ENCODE measurements at regions not wholly inside any gene's neighbourhood (a gene's known extent, or its start where the extent isn't known, plus 50 kb on each side); places are given as distances from the start of the nearest gene placed in this dataset.
"Not testable (repeated sequence)": the region's sequence is repeated elsewhere in the genome, so short reads cannot be mapped to it uniquely, and the experiment has no call there.

DNA sequence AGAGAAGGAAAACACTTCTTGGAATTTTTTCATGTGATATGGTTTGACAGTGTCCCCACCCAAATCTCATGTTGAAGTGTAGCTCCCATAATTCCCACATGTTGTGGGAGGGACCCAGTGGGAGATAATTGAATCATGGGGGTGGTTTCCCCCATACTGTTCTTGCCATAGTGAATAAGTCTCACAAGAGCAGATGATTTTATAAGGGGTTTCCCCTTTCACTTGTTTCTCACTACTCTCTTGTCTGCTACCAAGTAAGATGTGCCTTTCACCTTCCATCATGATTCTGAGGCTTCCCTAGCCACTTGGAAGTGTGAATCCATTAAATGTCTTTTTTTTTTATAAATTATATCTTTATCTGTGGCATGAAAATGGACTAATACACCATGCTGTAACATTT, 250.7 kb downstream of the LPIN1 start:
- DNase-seq, result no peak

DNA sequence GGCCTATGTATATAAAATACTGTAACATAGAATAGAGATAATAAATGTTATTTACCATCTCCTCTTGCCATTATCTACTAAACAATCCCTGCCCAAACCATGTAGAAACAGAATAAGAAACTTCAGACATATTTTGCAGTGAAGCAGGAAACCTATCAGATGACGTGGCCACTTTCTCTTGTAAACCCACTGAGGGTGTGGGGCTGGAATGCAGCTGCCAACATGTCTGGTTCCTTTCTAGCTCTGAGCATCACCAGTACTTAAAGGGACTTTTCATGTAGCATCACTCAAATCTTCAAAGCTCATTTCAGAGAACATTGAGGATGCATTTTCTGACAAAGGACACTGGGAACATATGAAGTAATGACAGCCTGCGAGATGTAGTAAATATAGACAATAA, 251.8 kb downstream of the LPIN1 start:
- DNase-seq, result no peak

DNA sequence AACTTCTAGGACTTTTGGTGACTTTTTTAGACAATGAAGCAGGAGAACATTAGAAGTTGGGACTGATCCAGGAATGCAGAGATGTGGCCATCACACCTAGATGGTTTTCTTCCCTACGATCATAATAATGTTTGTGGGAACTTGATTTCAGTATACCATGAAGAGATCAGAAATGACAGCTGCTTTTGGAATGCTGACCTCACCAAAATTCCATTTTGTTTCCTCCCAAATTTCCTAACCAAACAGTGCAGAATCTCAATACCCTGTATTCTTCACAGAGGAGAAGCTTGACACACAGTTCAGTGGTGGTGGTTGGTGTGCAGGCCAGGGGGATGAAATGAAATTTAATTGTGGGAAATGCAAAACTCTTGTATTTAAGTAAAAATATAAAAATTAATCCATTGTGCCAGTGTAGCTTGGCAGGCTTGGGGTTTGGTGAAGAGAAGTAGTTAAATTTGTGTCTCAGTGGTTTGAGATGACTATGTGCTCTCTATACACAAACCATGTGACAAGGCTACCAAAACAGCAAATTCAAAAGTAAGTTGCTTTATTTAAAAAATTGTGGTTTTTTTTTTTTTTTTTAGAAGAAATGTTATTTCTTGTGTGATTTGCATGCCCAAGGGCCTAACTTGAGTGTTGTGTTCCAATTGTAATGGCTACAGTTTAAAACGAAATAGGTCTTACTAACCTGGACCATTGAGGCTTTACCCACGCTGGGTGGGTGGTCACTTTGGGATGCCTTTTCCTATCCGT, 252.4 kb downstream of the LPIN1 start:
- no peak for DNase-seq

DNA sequence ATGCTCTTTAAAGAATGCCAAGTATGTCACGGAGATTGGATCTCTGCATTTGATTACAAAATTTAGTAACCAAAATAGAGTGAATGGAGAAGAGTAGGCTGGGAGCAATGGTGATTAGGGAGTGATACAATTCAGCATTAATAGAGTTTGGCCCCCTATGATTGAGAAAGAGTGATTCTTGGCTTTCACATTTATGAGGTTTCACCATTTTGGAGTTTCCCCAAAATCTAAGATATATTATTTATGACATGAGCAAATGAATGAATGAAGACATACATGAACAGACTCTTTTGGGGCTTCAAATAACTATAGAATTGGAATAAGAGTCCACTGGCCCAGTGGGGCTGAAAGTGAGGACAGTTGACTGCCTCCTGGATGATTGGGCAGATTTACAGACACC, 255.2 kb downstream of the LPIN1 start:
- no peak for DNase-seq

DNA sequence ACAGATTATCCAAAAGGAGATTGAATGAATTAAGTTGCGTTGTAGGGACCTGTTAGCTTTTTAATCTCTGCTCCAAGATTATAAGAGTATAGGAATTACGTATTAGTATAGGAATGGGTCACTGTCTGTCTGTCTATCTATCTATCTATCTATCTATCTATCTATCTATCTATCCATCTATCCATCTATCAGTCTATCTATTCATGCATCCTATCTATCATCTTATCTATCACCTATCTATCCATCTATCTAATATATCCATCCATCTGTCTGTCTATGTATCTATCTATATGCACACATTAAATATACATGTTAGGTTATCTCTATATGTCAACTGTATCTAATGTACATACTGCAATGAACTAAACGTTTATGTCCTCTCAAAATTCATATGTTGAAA, 255.8 kb downstream of the LPIN1 start:
- DNase-seq, result no peak

DNA sequence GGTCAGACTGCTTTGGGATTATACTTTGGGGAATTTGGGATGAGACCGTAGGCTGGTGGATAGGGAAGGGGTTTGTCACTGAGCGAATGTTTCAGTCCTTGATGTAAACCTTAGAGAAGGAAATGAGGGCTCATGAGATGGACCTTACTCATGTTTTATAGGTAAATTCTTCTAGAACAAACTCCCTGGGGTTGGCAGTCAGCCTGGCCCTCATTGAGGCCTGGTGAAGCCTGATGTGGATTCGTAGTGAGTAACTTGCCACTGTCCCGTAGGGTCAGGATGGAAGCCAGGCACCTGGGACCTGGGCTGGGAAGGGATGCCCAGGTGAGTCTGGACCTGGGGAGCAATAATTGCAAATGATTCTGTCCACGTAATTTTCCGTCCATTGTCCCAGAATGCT, 258.3 kb downstream of the LPIN1 start:
- DNase-seq, result no peak

DNA sequence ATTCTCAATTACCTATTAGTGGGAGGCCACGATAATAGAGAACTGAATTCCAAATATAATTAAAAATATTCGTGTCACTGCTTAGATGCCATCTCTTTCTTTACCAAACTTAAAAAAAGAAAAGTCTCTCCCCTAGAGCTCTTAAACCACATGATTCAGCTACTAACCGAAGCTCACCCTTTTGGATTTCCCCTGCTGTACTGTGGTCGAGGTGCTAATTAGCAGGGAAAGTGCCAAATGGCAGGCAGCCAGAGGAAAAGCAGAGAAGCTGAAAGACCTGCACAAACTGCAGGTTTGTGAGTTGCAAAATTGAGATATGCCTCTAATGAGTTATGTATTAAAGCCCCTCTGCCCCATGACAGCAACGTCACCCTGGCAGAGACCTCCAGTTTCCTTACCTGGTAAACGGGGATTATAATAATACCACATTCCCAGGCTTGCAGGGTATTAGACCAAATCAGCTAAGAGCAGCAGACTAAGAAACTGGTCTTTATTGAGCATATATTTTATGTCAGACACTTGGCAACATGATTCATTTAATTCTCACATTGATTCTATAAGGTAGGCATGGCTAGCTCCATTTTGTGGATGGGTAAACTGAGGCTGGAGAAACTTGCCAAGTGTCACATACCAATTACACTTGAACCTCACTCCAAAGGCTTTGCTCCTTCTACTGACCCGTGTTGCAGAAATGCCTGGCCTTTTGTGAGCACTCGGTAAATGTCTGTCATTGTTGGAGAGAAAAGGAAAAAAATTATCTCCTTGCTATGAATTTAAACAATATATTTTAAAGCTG, 259.7 kb downstream of the LPIN1 start:
- DNase-seq, result peak; percentile 51

DNA sequence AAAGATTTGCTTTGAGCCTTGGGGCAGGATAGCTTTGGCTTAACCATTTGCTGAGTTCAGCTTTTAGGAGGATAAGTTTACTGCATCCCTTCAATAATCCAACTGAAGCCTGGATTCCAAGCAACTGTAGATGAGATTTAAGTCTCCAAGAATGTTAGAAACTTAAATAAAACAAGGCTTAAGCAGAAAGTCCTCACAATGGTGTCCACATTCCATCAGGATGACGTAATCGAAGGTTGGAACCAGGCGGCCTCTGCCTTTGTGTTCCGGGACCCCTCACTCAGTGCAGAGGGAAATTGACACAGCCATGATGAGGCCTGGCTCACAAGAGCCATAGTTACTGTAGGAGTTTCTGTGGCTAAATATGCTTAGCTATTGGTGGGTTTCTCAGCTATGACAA, 260.4 kb downstream of the LPIN1 start:
- no peak for DNase-seq

DNA sequence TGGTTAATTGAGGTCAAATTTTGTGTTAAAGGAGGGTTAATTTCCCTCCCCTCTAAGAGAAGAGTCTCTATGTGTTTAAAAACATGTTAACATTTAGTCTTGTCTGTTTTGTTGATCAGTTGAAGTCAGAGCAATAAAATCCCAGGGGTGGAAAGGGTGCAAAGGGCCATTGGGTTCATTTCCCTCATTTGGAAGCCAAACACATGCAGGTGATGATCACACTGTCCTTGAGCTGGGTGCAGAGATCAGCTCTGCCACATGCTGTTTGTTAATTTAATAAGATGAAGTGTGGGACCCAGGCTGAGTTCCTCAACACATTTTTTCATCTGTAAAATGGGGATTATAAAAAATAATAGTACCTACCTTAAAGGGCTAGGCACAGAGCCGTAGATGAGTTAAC, 260.9 kb downstream of the LPIN1 start:
- no peak for DNase-seq

DNA sequence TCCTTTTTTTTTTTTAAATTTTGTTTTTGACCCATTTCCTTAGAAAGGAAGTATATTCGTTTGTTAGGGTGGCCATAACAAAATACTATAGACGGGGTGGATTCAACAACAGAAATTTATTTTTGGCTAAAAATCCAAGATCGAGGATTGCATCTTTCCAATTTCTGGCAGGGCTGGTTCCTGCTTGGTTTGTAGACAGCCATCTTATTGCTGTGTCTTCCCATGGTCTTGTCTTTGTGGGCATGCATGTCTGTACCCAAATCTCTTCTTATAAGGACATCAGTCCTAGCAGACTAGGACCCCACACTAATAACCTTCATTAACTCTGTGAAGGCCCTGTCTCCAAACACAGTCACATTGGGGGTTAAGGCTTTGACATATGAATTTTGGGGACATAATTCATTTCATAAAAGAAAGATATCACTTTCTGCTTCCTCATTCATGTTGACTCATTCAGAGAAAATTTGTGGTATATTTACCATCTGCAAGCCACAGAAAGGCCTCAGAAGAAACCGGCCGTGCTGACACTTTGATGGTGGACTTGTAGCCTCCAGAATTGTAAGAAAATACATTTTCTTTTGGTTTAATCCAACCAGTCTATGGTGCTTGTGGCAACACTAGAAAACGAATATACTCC, 262.1 kb downstream of the LPIN1 start:
- no peak for DNase-seq

DNA sequence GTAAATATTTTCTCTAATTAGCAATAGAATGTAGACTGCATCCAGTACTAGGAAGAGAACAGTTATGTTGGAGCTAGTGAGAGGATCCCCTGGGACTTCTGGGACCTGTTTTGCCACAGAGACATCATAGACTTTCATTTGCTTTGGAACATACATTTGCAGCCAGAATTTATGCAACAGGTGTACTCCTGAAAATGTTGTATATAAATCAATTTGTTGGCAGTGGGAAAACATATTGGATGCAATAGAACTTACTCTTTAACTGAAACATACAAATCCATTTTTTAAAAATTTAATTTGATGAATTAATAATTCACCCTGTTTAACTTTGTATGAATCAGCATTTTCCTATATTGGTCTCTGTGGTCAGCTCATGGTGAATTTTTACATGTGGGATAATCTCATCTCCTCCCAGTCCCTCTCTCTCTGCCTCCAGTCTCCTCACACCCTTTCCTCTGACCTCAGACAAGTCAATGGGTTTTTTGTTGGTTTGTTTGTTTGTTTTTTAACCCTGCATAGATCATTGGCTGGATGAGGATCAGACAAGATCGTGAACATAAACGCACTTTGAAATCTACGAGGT, 263.0 kb downstream of the LPIN1 start:
- DNase-seq, result no peak

DNA sequence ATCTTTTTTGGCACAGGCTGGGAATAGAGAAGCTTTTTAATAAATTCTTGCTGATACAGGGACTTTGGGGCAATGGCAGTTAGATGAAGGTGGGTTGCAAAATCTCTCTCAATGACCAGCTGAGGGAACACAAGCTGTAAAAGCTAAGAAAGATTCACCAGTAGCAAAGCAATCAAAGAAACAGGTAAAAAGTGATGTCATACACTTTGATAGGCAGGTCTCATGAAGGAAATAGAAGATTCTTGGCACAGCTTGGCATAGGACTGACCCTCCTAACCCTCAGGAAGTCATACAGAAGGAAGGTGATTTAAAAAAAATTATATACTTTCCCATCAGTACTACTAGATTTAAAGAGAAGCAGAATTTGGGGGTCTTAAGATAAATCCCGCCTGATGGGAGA, 263.6 kb downstream of the LPIN1 start:
- no peak for DNase-seq

DNA sequence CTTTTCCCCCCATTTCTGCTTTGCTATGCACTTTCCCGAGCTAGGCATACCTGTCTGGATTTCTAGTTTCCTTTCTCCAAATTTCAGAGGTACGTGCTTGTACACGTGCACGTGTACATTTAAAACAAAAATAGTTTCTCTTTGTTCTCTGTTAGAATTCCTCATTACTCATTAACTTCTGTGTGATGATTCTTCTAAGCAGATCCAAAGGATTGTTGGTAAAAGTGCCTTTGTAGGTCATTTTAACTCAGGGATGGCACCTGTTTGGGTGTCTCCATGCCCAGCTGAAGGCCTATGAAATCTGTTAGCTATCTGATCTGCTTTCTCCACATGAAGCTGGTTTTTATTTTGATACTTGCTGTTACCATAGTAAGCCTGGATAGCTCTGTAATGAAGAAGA, 264.3 kb downstream of the LPIN1 start:
- DNase-seq, result no peak

DNA sequence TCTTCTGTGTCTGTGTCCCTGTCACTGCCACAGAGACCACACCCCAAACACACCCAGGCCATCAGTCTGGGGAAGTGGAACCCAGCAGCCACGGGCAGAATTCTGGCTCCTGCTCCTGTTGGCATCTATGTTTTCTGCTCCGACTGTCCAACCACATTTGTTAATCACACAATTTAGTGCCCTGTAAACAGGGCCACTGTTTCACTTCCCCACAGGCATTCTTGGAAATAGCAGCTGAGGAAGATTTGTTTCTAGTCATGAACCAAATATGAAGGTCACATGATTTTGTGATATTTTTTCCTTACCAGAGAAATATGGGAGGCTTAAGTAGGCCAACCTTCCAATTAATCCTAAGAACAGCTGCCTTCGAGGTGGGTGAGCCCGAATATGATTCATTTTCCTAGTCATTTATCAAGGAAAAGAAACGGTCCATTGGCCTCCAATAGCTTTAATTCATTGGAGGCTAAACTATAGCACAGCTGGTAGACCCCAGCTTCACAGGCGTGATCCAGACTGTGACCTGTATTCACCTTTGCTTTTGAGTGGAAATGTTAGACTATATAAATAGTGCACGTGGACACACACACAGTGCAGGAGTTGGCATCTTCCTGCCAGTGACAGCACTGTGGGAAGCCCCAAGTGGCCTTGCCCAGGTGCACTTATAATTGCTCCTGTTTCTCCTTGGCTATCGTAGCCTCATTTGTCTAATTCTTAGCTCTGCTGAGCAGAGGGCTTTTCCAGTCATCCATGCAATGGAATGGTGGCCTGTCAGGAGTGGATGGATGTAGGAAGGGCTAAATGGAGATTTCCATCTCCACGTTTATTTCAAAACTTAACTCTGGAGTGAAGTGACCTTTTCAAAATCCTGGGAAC, 267.9 kb downstream of the LPIN1 start:
- DNase-seq, result no peak

DNA sequence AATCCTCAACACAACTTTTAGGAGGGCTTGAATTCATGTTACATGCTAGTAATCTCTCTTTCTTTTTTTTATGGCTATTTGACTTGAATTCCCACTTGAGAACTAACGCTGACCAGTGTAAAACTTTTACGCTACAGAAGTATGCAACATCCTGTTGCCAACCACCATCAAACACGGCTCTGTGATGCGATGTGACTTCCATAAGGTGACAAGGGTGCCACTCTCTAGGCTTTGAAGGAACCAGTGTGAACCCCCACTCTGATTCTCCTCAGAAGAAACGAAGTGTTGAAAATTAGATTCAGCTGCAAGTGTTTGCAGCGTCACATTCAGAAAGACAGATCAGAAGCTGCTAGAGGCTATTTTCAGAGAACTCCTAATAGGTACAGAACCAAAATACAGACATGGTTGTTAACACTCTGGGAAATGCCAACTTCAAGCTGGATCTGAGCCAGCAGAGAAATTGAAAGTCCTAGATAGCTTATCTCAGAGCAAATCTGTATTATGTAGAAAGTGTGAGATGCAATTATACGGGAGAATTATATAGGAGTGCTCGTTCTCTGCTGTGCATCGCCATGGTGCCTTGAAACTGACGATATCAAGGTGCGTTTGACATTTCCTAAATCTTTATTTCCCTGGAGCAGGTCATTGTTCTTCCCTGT, 271.2 kb downstream of the LPIN1 start:
- no peak for DNase-seq

DNA sequence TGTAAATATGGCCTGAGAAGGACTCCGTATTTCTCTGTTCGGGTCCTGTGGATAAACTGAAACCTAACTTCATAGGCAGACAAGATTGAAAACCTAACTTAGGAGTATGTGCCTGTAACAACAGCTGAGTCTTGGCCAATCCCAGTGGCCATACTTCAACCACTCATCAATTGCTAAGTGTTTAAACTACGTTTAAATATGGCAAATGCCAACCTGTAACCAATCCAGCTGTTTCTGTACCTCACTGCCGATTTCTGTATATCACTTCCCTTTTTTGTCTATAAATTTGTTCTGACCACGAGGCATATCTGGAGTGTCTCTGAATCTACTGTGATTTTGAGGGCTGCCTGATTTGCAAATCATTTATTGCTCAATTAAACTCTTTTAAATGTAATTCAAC, 272.3 kb downstream of the LPIN1 start:
- not testable (repeated sequence) for DNase-seq

DNA sequence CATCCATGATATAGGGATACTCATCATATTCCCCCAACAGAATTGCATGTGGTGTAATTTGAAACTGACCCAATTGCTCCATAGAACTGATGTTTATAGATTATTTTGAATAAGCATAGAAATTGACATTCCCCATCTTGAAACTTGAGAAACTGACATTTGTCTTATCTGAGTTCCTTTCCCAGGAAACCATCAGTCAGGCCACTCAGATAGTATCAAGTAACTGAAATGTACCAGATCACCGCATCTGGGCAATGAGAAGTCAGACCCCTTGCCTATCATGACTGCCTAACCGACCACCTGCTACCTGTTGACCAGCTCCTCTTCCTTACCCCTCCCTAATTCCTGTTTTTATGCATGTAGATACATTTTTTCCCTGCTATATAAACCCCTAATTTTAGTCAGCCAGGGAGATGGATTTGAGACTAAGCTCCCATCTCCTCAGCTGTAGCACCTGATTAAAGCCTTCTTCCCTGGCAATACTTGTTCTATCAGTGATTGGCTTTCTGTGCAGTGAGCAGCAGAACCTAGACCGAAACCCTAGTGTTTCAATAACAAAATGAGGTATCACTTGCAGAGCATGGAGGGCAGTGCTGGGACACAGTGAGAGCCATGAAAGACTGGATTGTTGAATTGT, 274.5 kb downstream of the LPIN1 start:
- DNase-seq, result no peak

DNA sequence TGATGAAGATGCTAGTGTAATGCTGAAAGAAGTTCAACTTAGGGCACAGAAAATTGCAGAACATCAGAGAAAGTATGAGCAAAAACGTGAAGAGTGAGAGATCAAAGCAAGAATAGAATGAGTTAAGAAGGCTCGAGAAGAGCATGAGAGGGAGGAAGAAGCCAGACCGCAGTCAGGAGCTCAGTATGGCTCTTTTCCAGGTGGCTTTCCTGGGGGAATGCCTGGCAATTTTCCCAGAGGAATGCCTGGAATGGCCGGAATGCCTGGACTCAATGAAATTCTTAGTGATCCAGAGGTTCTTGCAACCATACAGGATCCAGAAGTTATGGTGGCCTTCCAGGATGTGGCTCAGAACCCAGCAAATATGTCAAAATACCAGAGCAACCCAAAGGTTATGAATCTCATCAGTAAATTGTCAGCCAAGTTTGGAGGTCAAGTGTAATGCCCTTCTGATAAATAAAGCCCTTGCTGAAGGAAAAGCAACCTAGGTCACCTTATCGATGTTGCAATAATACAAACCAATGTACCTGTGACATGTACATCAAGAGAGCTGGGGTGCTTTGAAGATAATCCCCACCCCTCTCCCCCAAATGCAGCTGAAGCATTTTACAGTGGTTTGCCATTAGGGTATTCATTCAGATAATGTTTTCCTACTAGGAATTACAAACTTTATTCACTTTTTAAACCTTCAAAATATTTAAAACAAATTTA, 277.9 kb downstream of the LPIN1 start:
- DNase-seq, result not testable (repeated sequence)

DNA sequence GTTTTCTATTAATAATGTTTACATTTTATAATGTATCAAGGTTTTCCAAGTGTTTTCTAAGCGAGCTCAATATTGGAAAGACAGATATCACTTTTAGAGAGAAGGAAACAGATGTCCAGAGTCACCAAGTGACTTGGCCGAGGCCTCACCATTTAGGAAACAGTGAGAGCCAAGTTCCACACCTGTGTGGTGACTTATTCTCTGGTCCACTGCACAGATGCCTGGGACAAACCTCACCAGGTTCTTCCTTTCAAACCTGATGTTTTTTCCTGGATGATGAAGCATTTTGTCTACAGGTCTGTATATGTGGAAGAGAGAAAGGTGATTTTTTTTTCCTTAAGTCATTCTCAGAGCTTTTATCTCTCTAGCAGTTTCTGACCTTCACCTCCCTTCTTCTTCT, 280.7 kb downstream of the LPIN1 start:
- DNase-seq, result no peak

DNA sequence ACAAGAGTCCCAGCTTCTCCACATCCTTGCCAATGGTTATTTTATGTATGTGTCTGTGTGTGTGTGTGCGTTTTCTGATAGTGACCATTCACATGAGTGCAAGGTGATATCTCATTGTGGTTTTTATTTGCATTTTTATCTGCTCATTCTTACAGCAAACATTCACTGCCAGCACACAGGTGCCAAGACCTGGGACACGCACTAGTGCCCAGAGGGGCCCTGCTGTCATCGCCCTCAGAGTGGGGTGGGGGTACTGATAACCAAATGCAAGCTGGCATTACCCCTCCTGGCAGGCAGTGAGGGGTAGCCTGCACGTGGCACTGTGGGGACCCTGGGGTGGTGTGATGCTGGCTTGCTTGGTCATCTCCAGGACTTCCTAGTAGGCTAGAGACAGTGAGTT, 285.4 kb downstream of the LPIN1 start:
- DNase-seq, result no peak

DNA sequence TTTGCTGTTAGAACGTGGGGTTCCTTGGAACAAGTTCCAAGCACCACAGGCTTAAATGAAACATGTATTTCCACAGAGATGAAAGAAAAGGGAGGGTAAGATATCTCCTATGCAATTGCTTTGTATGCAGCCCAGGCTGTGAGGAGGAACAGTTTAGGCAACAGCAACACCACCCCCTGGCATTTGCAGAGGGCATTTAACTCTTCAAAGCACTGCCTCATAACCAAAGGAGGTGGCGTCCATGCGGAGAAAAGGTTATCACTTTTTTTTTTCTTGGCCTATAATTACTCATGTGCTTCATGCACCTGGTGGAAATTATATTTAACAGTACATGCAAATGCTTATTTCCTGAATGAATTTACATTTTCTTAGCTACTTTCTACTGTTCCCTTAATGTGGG, 286.0 kb downstream of the LPIN1 start:
- DNase-seq, result no peak
